Esophagus squamous epithelium (tissue), 5 donors: ENCODE measurements at regions not wholly inside any gene's neighbourhood (a gene's known extent, or its start where the extent isn't known, plus 50 kb on each side); places are given as distances from the start of the nearest gene placed in this dataset.

Experiments used
- DNase-seq: peaks from one replicate; lab custom pipeline; 2025; lab: John Stamatoyannopoulos, UW
- H3K27ac ChIP-seq, 4 donors: fragments of 200-600 bp; sonication (generic); one replicate each; pipeline ENCODE4 v1.5.1; 2016 to 2019; ENCODE audit warnings: mild to moderate bottlenecking in 1 of 4
- H3K27me3 ChIP-seq, 4 donors: fragments of 200-600 bp; sonication (generic); 1 replicate in 3 of 4; 2 replicates in 1 of 4; pipeline versions ENCODE4 v1.5.1 to v1.6.0; 2017 to 2021; ENCODE audit warnings: antibody characterized with exemption in 1 of 4
- H3K36me3 ChIP-seq, 3 donors: fragments of 200-600 bp; sonication (generic); one replicate each; pipeline ENCODE4 v1.5.1; 2016 to 2019
- H3K4me1 ChIP-seq, 3 donors: fragments of 200-600 bp; sonication (generic); one replicate each; pipeline ENCODE4 v1.5.1; 2017 to 2019
- H3K4me3 ChIP-seq, 4 donors: fragments of 200-600 bp; sonication (generic); 1 replicate in 3 of 4; 2 replicates in 1 of 4; pipeline ENCODE4 v1.5.1; 2016 to 2019; ENCODE audit warnings: mild to moderate bottlenecking in 2 of 4, moderate library complexity in 1 of 4
- H3K9me3 ChIP-seq, 3 donors: fragments of 200-600 bp; sonication (generic); one replicate each; pipeline ENCODE4 v1.5.1; 2016 to 2019
- POLR2A ChIP-seq, 4 donors: fragments of 450-650 bp; IDR thresholded peaks; one replicate each; pipeline ENCODE4 v1.6.1; 2017; ENCODE audit warnings: antibody characterized with exemption in 4 of 4, mild to moderate bottlenecking in 4 of 4, moderate library complexity in 3 of 4
- WGBS, 2 donors: methylation state at CpG; one replicate each; pipeline ENCODE4 v1.1.5; 2018; 5-methylcytosine and 5-hydroxymethylcytosine counted together
- intact Hi-C: fragments of 100-400 bp; cut with DNase I; formaldehyde crosslinking; loops from one replicate; pipeline ENCODE4 v1.15.0; 2022
- TF ChIP-seq, protein P1 (sequence below), 6 experiments: fragments of 450-650 bp in 4 of 6; fragments of 200-600 bp in 2 of 6; sonication (generic) in 2 of 6; IDR thresholded peaks; one replicate each; pipeline ENCODE4 v1.5.1; 2016 to 2019; ENCODE audit warnings: antibody characterized with exemption in 6 of 6, mild to moderate bottlenecking in 4 of 6, moderate library complexity in 4 of 6
- donor health status: DM: yes; HTN: yes; CAD: no.

DNA sequence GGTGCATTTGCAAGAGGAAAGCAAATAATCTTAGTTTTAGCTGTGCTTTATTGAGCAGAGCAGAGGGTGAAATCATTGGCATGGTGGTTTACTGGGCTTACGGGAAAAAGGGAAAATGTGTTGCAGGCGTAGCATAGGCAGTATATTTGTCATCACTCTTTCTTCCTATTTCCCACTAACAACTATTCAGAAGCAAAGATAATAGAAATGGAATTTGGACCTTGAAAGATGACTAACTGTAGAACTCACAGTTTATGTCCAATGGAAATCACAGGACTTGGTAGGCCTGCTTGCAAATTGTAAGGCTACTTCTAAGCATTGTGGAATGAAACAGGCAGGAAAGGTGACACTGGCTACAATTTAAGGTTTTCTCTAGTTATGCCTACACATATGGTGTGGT lies 611.9 kb upstream of the MAN1A1 start:
- H3K4me1 ChIP-seq, result no peaks in the 10 kb centered on the region
- WGBS, 2 donors, result 90 to 100% methylated on average over 2 of the region's 2 CpGs
- no peaks in the 10 kb centered on the region for H3K36me3 ChIP-seq
- no peak overlapping the region for H3K4me3 ChIP-seq
- DNase-seq, result no peak
- TF ChIP-seq POLR2A (IDR thresholded peaks at IDR 0.05), result no peak
- TF ChIP-seq, protein P1, sequence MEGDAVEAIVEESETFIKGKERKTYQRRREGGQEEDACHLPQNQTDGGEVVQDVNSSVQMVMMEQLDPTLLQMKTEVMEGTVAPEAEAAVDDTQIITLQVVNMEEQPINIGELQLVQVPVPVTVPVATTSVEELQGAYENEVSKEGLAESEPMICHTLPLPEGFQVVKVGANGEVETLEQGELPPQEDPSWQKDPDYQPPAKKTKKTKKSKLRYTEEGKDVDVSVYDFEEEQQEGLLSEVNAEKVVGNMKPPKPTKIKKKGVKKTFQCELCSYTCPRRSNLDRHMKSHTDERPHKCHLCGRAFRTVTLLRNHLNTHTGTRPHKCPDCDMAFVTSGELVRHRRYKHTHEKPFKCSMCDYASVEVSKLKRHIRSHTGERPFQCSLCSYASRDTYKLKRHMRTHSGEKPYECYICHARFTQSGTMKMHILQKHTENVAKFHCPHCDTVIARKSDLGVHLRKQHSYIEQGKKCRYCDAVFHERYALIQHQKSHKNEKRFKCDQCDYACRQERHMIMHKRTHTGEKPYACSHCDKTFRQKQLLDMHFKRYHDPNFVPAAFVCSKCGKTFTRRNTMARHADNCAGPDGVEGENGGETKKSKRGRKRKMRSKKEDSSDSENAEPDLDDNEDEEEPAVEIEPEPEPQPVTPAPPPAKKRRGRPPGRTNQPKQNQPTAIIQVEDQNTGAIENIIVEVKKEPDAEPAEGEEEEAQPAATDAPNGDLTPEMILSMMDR (IDR thresholded peaks at IDR 0.05), result no peak
- intact Hi-C loops, result no loop called here
- H3K27me3 ChIP-seq, result no peaks in the 10 kb centered on the region
- no peak overlapping the region for H3K27ac ChIP-seq
- no peaks in the 10 kb centered on the region for H3K9me3 ChIP-seq

DNA sequence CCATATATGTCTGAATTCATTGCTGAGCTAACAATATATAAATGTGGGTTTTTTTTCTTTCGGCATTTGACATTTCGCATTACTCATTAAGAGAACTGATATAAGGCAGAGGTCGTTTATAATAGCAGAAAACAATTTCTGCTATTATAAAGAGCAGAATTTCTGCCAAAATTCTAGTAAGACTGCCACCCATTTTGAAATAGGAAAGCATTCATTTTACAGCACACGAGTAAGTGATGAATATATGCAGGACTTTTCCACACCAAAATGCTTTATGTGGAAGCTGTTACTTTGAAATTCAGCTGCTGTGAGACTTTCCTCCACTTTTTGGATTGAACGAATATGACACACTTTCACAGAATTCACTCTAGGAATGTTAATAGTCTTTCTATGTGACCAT lies 610.9 kb upstream of the MAN1A1 start:
- no peak for DNase-seq
- TF ChIP-seq POLR2A (IDR thresholded peaks at IDR 0.05), result no peak
- TF ChIP-seq, protein P1 (IDR thresholded peaks at IDR 0.05), result no peak
- 65 to 74% methylated on average over 5 of the region's 5 CpGs for WGBS, 2 donors
- Histone ChIP-seq H3K4me3 (no peak overlapping the region), H3K9me3 (no peaks in the 10 kb centered on the region), H3K27ac (no peak overlapping the region), H3K27me3 (no peaks in the 10 kb centered on the region), H3K4me1 (no peaks in the 10 kb centered on the region), H3K36me3 (no peaks in the 10 kb centered on the region)
- intact Hi-C loops, result no loop called here

DNA sequence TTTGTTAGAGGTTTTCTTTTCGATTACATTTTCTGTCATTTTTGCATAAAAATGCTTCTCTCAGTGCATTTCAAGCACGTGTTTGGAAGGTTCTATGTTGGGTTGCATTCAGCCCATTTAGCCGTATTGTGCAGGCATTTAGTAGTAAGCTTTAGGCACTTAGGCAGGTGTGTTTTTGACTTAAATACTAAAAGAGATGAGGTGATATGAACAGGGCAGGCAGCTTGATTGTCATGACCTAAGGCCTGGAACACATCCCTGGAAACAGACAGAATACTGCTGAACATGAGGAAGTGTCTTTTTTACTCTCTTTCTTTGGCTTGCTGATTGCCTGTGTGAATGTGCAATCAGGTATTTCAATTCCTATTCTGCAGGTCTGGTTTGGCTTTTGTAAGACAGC lies 610.5 kb upstream of the MAN1A1 start:
- Histone ChIP-seq H3K27ac (no peak overlapping the region), H3K27me3 (no peaks in the 10 kb centered on the region), H3K4me1 (no peaks in the 10 kb centered on the region), H3K36me3 (no peaks in the 10 kb centered on the region), H3K9me3 (no peaks in the 10 kb centered on the region), H3K4me3 (no peak overlapping the region)
- WGBS, 2 donors, result 56 to 57% methylated on average over 3 of the region's 3 CpGs
- intact Hi-C loops, result no loop called here
- TF ChIP-seq POLR2A (IDR thresholded peaks at IDR 0.05), result no peak
- TF ChIP-seq, protein P1 (IDR thresholded peaks at IDR 0.05), result no peak
- no peak for DNase-seq

DNA sequence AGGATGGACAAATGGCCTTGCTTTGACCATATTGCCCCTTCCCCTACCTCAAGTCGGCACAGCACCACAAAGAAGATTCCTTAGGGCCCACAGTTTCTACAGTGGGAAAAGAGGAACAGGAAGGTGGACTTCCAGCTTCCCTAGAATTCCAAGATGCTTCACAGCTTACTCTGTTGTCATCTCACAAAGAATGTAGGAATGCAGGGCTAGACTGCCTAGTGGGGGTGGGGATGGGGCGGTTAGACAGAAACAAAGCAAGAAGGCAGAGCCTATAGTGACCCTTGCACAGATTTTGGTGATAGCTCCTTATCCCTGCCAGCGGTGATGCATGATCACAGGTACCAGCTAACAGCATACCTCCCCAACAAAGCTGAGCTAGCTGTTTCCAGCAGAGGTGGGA lies 607.6 kb upstream of the MAN1A1 start:
- intact Hi-C loops, result no loop called here
- no peaks in the 10 kb centered on the region for H3K9me3 ChIP-seq
- 70 to 90% methylated on average over 2 of the region's 3 CpGs for WGBS, 2 donors
- H3K4me1 ChIP-seq, result no peaks in the 10 kb centered on the region
- no peaks in the 10 kb centered on the region for H3K27me3 ChIP-seq
- H3K36me3 ChIP-seq, result no peaks in the 10 kb centered on the region
- DNase-seq, result no peak
- no peak overlapping the region for H3K27ac ChIP-seq
- H3K4me3 ChIP-seq, result no peak overlapping the region
- TF ChIP-seq, protein P1 (IDR thresholded peaks at IDR 0.05), result no peak
- no peak for TF ChIP-seq POLR2A (IDR thresholded peaks at IDR 0.05)

DNA sequence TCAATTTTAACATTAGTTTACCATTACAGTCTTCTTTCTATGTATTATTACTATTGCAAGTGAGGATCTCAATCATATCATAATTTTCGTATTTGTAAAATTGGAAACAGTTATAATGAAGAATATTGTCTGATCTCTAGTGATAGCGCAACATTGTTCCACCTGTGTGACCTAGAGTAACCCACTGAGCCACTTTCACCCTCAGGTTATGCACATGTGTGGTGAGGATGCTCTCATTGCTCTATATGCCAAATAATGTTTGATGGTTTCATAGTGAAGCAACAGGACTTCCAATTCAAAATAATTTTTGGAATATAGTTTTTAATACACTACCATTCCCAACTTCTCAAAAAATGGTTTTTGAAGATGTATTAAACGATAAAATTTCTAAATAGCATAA lies 603.1 kb upstream of the MAN1A1 start:
- no peaks in the 10 kb centered on the region for H3K9me3 ChIP-seq
- DNase-seq, result no peak
- no peak overlapping the region for H3K27ac ChIP-seq
- H3K4me3 ChIP-seq, result no peak overlapping the region
- intact Hi-C loops, result no loop called here
- H3K36me3 ChIP-seq, result no peaks in the 10 kb centered on the region
- WGBS, 2 donors, result 64 to 88% methylated on average over 3 of the region's 3 CpGs
- TF ChIP-seq, protein P1 (IDR thresholded peaks at IDR 0.05), result no peak
- TF ChIP-seq POLR2A (IDR thresholded peaks at IDR 0.05), result no peak
- H3K4me1 ChIP-seq, result no peaks in the 10 kb centered on the region
- H3K27me3 ChIP-seq, result no peaks in the 10 kb centered on the region
